ENCODE measurements at regions not wholly inside any gene's neighbourhood (a gene's known extent, or its start where the extent isn't known, plus 50 kb on each side); places are given as distances from the start of the nearest gene placed in this dataset.

GRCh38 chr15:62879770-62880169 lies 162.8 kb upstream of the TPM1 start:
- TF ChIP-seq POLR2A (IDR thresholded peaks at IDR 0.05) (no peak), POLR2AphosphoS5 (IDR thresholded peaks at IDR 0.05) (peak in 1 of 3 donors; percentile 61), CTCF (IDR thresholded peaks at IDR 0.05 in 8 of 11, conservative IDR thresholded peaks at IDR 0.05 in 3 of 11) (no peak)
- Histone ChIP-seq H3K27ac (peak overlapping the region in 2 of 8 donors; percentile 22 to 23), H3K4me1 (peaks cover 7 to 17% (median 13%) of the 10 kb centered on the region in 6 donors), H3K27me3 (replicated peaks in 1 of 7) (peaks cover 0 to 65% (median 24%) of the 10 kb centered on the region in 7 donors), H3K4me3 (no peak overlapping the region), H3K36me3 (no peaks in the 10 kb centered on the region), H3K9me3 (no peaks in the 10 kb centered on the region)
- 19 to 26% (median 20%) methylated on average over 8 of the region's 8 CpGs for WGBS, 5 donors
- intact Hi-C loops (cut with DNase I; ENCODE audit: low total_unique reads) = no loop called here
- DNase-seq = no peak

DNA sequence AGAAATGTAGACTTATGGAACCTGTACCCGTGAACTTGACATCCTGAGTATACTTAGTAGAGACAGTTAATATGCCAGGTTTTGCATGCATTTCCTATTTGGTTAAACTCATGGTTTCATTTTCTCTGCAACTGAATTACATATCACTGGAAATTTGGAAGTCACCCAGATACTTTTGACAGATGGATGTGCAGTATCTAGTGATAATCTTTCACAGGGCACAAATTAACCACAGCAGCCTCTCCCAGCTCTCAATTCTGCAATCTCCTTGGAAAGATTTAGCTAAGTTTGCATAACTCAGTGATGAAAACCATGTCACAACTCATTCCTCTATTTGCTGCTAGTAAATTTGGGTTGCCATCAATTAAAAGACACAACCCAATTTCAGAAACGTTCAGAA lies 162.3 kb upstream of the TPM1 start:
- TF ChIP-seq POLR2A (IDR thresholded peaks at IDR 0.05) = no peak
- no peak for TF ChIP-seq POLR2AphosphoS5 (IDR thresholded peaks at IDR 0.05)
- no peak for TF ChIP-seq CTCF (IDR thresholded peaks at IDR 0.05 in 8 of 11, conservative IDR thresholded peaks at IDR 0.05 in 3 of 11)
- no peak overlapping the region for H3K4me3 ChIP-seq
- no peak for DNase-seq
- H3K27ac ChIP-seq = peak overlapping the region in 2 of 8 donors; percentile 22 to 23
- 7 to 25% (median 9%) methylated on average over 2 of the region's 2 CpGs for WGBS, 5 donors
- no peaks in the 10 kb centered on the region for H3K9me3 ChIP-seq
- intact Hi-C loops (cut with DNase I; ENCODE audit: low total_unique reads) = no loop called here
- H3K27me3 ChIP-seq (replicated peaks in 1 of 7) = peaks cover 0 to 65% (median 20%) of the 10 kb centered on the region in 7 donors
- H3K36me3 ChIP-seq = no peaks in the 10 kb centered on the region
- peaks cover 7 to 17% (median 13%) of the 10 kb centered on the region in 6 donors for H3K4me1 ChIP-seq

DNA sequence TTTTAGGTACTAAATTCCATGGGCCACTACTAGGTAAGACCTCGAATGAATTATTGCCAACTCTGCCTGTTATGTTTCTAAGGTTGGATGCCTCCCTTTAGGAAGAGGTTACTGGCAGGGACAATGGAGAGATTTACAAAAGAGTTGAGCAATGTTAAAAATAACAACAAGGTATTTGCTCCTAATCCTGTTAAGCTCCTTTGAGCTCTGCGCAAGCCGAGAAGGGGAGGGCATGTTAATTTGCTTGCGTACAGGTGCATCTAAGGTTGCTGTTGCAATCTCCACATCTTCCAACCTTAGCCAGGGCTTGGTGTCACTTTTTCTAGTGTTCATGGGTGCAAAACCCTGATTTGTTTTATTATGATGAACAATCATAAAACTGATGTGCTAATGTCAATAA lies 161.5 kb upstream of the TPM1 start:
- H3K9me3 ChIP-seq = no peaks in the 10 kb centered on the region
- no peak for DNase-seq
- intact Hi-C loops (cut with DNase I; ENCODE audit: low total_unique reads) = no loop called here
- TF ChIP-seq CTCF (IDR thresholded peaks at IDR 0.05 in 8 of 11, conservative IDR thresholded peaks at IDR 0.05 in 3 of 11) (no peak), POLR2AphosphoS5 (IDR thresholded peaks at IDR 0.05) (no peak), POLR2A (IDR thresholded peaks at IDR 0.05) (no peak)
- peaks cover 7 to 17% (median 13%) of the 10 kb centered on the region in 6 donors for H3K4me1 ChIP-seq
- no peak overlapping the region for H3K27ac ChIP-seq
- H3K27me3 ChIP-seq (replicated peaks in 1 of 7) = peaks cover 0 to 60% (median 12%) of the 10 kb centered on the region in 7 donors
- no peaks in the 10 kb centered on the region for H3K36me3 ChIP-seq
- H3K4me3 ChIP-seq = no peak overlapping the region
- 77 to 95% (median 92%) methylated on average over 4 of the region's 4 CpGs for WGBS, 5 donors

- TF ChIP-seq CTCF (IDR thresholded peaks at IDR 0.05 in 8 of 11, conservative IDR thresholded peaks at IDR 0.05 in 3 of 11) (no peak), POLR2AphosphoS5 (IDR thresholded peaks at IDR 0.05) (no peak), POLR2A (IDR thresholded peaks at IDR 0.05) (no peak)
- DNase-seq = no peak
Measured at GRCh38 chr15:62883938-62884479, 158.5 kb upstream of the TPM1 start.

More at GRCh38 chr15:62883938-62884479, 158.5 kb upstream of the TPM1 start:
- H3K4me1 ChIP-seq = peaks cover 7 to 27% (median 13%) of the 10 kb centered on the region in 6 donors
- no peaks in the 10 kb centered on the region for H3K9me3 ChIP-seq
- H3K36me3 ChIP-seq = no peaks in the 10 kb centered on the region
- no peak overlapping the region for H3K4me3 ChIP-seq
- WGBS, 5 donors = 78 to 84% (median 80%) methylated on average over 7 of the region's 7 CpGs
- H3K27me3 ChIP-seq (replicated peaks in 1 of 7) = peaks cover 0 to 59% (median 5%) of the 10 kb centered on the region in 7 donors
- intact Hi-C loops (cut with DNase I; ENCODE audit: low total_unique reads) = no loop called here
- no peak overlapping the region for H3K27ac ChIP-seq
